Left lung (tissue), 4 donors: ENCODE measurements at regions not wholly inside any gene's neighbourhood (a gene's known extent, or its start where the extent isn't known, plus 50 kb on each side); places are given as distances from the start of the nearest gene placed in this dataset.

Experiments
- ATAC-seq: fragments of 200-7000 bp; cut with Tn5 transposase; one replicate; pipeline ENCODE4 v1.9.1; 2020; ENCODE audit warnings: moderate library complexity
- DNase-seq, 4 donors: peaks; one replicate each; pipeline ENCODE4 v3.0.0-alpha.2; 2013 to 2020
- H3K27ac ChIP-seq, 2 donors: fragments of 200-600 bp; sonication (generic) in 1 of 2; one replicate each; pipeline versions ENCODE4 v1.5.0 to v1.8.0; 2020 to 2021
- H3K27me3 ChIP-seq, 2 donors: fragments of 200-600 bp; sonication (generic) in 1 of 2; one replicate each; pipeline versions ENCODE4 v1.5.0 to v1.8.0; 2020 to 2021
- H3K36me3 ChIP-seq, 2 donors: fragments of 200-600 bp; sonication (generic) in 1 of 2; one replicate each; pipeline versions ENCODE4 v1.5.0 to v1.8.0; 2020 to 2021
- H3K4me1 ChIP-seq, 2 donors: fragments of 200-600 bp; one replicate each; pipeline ENCODE4 v1.8.0; 2021
- H3K4me3 ChIP-seq, 2 donors: fragments of 200-600 bp; sonication (generic) in 1 of 2; one replicate each; pipeline versions ENCODE4 v1.5.0 to v1.8.0; 2020 to 2021; ENCODE audit warnings: mild to moderate bottlenecking in 1 of 2
- H3K9me3 ChIP-seq, 2 donors: fragments of 200-600 bp; sonication (generic) in 1 of 2; one replicate each; pipeline versions ENCODE4 v1.5.0 to v1.8.0; 2020 to 2021
- CTCF ChIP-seq, 2 donors: fragments of 200-600 bp; sonication (generic) in 1 of 2; IDR thresholded peaks; one replicate each; pipeline versions ENCODE4 v1.5.0 to v1.8.0; 2021; ENCODE audit warnings: antibody characterized with exemption in 2 of 2
- intact Hi-C, 2 donors: fragments of 100-400 bp; cut with DNase I; formaldehyde crosslinking; loops; one replicate each; pipeline versions ENCODE4 v1.11.2 to v1.14.2; 2022
- donor health status: DM: no; HTN: yes; CAD: no.
- donor health status: DM: no; HTN: no; CAD: no.

- Histone ChIP-seq H3K4me3 (no peak overlapping the region), H3K27ac (no peak overlapping the region), H3K36me3 (no peaks in the 10 kb centered on the region), H3K27me3 (peaks cover 0 to 2% of the 10 kb centered on the region in 2 donors), H3K9me3 (no peaks in the 10 kb centered on the region), H3K4me1 (no peaks in the 10 kb centered on the region)
- intact Hi-C loops: no loop called here
- no peak for ATAC-seq
- no peak for DNase-seq
- no peak for TF ChIP-seq CTCF (IDR thresholded peaks at IDR 0.05)
These were observed 171.0 kb upstream of the NECTIN1 start for GRCh38 chr11:119899997-119900396.

- H3K9me3 ChIP-seq: no peaks in the 10 kb centered on the region
- H3K4me1 ChIP-seq: no peaks in the 10 kb centered on the region
- H3K27ac ChIP-seq: no peak overlapping the region
- no peak overlapping the region for H3K4me3 ChIP-seq
- intact Hi-C loops: no loop called here
- no peak for TF ChIP-seq CTCF (IDR thresholded peaks at IDR 0.05)
- no peak for ATAC-seq
- peaks cover 0 to 15% of the 10 kb centered on the region in 2 donors for H3K27me3 ChIP-seq
- no peak for DNase-seq
- H3K36me3 ChIP-seq: no peaks in the 10 kb centered on the region
These were observed 168.6 kb upstream of the NECTIN1 start for GRCh38 chr11:119897576-119897975.

GRCh38 chr11:119897046-119897440 is 168.0 kb upstream of the NECTIN1 start:
- no peaks in the 10 kb centered on the region for H3K4me1 ChIP-seq
- DNase-seq: no peak
- no peaks in the 10 kb centered on the region for H3K36me3 ChIP-seq
- H3K4me3 ChIP-seq: no peak overlapping the region
- ATAC-seq: no peak
- no peaks in the 10 kb centered on the region for H3K9me3 ChIP-seq
- peaks cover 0 to 21% of the 10 kb centered on the region in 2 donors for H3K27me3 ChIP-seq
- no peak for TF ChIP-seq CTCF (IDR thresholded peaks at IDR 0.05)
- H3K27ac ChIP-seq: no peak overlapping the region
- intact Hi-C loops: no loop called here

- TF ChIP-seq CTCF (IDR thresholded peaks at IDR 0.05): no peak
- Histone ChIP-seq H3K4me3 (no peak overlapping the region), H3K27me3 (peaks cover 0 to 26% of the 10 kb centered on the region in 2 donors), H3K36me3 (no peaks in the 10 kb centered on the region), H3K4me1 (no peaks in the 10 kb centered on the region), H3K9me3 (no peaks in the 10 kb centered on the region), H3K27ac (no peak overlapping the region)
- no peak for ATAC-seq
- no peak for DNase-seq
- intact Hi-C loops: no loop called here
These were observed 167.5 kb upstream of the NECTIN1 start for GRCh38 chr11:119896387-119897045.

- H3K9me3 ChIP-seq: no peaks in the 10 kb centered on the region
- H3K4me1 ChIP-seq: no peaks in the 10 kb centered on the region
- intact Hi-C loops: no loop called here
- no peak overlapping the region for H3K4me3 ChIP-seq
- no peaks in the 10 kb centered on the region for H3K36me3 ChIP-seq
- no peak for DNase-seq
- no peak for ATAC-seq
- no peak for TF ChIP-seq CTCF (IDR thresholded peaks at IDR 0.05)
- H3K27me3 ChIP-seq: peaks cover 0 to 31% of the 10 kb centered on the region in 2 donors
- no peak overlapping the region for H3K27ac ChIP-seq
These were observed 167.0 kb upstream of the NECTIN1 start for GRCh38 chr11:119895981-119896380.
